ENCODE measurements at regions not wholly inside any gene's neighbourhood (a gene's known extent, or its start where the extent isn't known, plus 50 kb on each side); places are given as distances from the start of the nearest gene placed in this dataset.

GRCh38 chr17:13387236-13387635 lies 214.5 kb downstream of the HS3ST3A1 start (continued):
- TF ChIP-seq CHD7 (IDR thresholded peaks at IDR 0.05; ENCODE audit: insufficient replicate concordance, low read length) = no peak
- no peak for TF ChIP-seq FOSL1 (IDR thresholded peaks at IDR 0.05; ENCODE audit: insufficient read depth, low read depth, low read length)
- TF ChIP-seq MAFK (IDR thresholded peaks at IDR 0.05; ENCODE audit: low read depth, low read length) = no peak
- no peak for TF ChIP-seq SIN3A (conservative IDR thresholded peaks at IDR 0.05 in 1 of 2, IDR thresholded peaks at IDR 0.05 in 1 of 2; ENCODE audit: low read depth in 1 of 2, low read length in 2 of 2)
- TF ChIP-seq SRF (IDR thresholded peaks at IDR 0.05; ENCODE audit: low read depth, low read length) = no peak
- TF ChIP-seq KDM4A (IDR thresholded peaks at IDR 0.05; ENCODE audit: low read depth, low read length, severe bottlenecking) = no peak
- TF ChIP-seq TCF12 (IDR thresholded peaks at IDR 0.05; ENCODE audit: low read depth, low read length) = no peak
- no peak for TF ChIP-seq TBP (IDR thresholded peaks at IDR 0.05; ENCODE audit: low read depth, low read length)
- TF ChIP-seq E2F6 (IDR thresholded peaks at IDR 0.05) = no peak
